Right lung (tissue), 2 donors: ENCODE measurements at regions not wholly inside any gene's neighbourhood (a gene's known extent, or its start where the extent isn't known, plus 50 kb on each side); places are given as distances from the start of the nearest gene placed in this dataset.
"Not testable (repeated sequence)": the region's sequence is repeated elsewhere in the genome, so short reads cannot be mapped to it uniquely, and the experiment has no call there.

ENCODE experiments used
- DNase-seq, 2 donors: peaks; one replicate each; pipeline ENCODE4 v3.0.0-alpha.2; 2013

DNA sequence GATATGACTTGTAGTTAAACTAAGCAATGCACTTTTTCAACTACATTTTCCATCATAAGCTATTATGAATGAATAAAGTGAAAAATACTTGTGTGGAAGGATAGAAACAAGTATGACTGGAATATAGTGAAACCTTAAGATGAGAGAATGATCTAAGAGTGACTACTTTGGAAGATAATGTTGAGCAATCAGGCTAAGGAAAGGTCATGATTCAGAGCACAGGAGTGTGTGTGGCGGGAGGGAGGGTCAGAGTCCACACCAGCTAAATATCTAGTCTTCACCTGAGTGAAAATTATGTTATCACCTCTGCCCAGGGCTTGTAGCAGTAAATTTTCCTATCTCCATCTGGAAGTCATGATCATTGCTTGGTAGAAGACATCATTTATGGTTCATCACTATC lies 833.4 kb upstream of the ATXN8OS start:
- no peak for DNase-seq

DNA sequence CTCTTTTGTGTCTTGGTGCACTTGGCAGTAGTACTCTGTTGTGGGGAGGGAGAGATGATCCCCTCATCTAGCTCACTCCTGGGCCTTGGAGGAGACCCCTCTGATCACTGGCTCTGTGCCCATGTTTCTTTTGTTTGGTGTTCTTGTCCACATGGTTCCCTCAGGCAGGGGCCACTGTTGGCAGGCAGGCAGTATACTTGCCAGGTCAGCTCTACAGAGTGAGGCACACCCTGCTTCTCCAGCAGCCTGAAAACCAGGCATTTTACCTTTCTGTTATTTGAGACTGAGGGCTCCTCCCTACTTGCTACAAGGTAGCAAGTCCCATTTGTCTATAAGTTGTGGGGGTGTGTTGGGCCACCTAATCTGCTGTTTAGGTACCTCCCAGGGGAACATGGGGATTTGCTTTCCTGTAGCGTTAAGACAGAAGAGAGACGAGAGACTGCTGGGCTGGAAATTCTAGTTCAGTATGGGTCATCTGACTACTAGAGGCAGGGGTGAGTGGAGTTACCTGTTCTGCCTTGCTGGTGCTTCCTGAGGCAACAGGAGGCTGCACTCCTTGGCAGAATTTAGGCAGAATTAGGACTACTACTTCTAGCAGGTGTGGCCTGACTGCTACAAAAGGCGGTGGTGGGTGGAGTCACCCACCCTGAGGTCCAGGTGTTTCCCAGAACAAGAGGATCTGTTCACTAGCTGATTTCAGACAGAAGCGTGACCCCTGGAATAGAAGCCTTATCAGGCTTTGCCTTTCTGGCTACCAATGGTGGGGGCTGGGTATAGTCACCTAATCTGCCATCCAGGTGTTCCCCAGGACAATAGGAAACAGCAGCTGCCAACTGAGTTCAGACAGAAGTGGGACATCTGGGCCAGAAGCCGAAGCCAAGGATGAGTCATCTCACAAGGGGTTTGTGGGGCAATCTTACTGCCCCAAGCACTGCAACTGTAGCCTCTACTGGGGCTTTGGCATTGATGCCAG lies 843.0 kb upstream of the ATXN8OS start:
- no peak for DNase-seq

DNA sequence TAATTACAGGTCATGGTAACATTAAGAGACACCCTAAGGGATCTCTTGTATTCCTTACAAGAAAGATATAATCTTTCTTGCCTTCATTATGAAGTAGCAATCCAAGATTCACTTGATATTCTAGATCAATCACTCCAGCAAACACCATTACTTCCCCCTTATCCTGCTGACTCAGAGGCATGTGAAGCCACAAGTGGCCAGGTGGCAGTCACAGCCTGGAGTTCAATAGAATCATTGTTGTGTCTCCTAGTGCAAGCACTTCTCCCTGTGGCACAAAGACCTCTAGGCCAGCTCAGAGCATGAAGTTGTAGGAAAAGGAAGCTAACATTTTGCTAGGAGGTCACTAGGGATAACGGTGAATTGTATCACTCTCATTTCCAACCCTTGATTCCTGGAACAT lies 864.3 kb upstream of the ATXN8OS start:
- no peak for DNase-seq

DNA sequence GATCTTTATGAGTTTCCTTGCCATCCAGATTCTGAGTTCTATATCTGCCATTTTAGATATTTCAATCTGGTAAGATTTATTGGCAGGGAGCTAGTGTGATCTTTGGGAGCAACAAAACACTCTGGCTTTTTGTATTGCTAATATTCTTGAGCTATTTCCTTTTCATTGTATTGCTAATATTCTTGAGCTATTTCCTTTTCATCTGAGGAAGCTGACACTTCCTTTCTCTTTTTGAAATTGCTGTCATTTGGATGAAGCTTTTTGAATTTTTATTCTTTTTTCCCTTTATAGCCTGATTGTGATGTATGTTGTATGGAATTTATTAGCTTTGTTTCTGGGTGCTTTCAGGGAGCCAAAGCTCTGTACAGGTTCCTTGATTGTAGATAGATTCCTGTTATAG lies 873.5 kb upstream of the ATXN8OS start:
- DNase-seq: no peak

DNA sequence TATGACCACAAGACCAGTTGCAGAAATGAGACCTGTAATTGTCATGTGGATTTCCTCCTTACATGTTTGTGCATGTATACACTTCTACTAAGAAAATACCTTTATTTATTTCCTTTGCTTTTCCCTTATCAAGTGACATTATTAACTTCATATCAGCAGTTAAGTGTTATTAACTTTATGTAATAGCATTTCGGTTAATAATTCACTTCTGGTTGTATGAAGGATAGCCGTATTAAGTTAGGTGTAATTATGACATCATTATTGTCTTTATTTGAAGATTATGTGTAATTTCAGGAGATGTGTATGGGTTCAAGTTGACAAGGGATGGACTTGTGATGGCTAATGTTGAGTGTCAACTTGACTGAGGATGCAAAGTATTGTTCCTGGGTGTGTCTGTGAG lies 881.2 kb upstream of the ATXN8OS start:
- DNase-seq: no peak

DNA sequence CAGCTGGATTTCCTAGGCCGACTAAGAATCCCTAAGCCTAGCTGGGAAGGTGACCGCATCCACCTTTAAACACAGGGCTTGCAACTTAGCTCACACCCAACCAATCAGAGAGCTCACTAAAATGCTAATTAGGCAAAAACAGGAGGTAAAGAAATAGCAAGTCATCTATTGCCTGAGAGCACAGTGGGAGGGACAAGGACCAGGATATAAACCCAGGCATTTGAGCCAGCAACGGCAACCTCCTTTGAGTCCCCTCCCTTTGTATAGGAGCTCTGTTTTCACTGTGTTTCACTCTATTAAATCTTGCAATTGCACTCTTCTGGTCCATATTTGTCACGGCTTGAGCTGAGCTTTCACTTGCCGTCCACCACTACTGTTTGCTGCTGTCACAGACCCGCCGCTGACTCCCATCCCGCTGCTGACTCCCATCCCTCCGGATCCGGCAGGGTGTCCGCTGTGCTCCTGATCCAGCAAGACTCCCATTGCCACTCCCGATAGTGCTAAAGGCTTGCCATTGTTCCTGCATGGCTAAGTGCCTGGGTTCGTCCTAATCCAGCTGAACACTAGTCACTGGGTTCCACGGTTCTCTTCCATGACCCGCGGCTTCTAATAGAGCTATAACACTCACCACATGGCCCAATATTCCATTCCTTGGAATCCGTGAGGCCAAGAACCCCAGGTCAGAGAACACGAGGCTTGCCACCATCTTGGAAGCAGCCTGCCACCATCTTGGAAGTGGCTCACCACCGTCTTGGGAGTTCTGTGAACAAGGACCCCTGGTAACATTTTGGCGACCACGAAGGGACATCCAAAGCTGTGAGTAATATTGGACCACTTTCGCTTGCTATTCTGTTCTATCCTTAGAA lies 885.8 kb upstream of the ATXN8OS start:
- DNase-seq: not testable (repeated sequence)

DNA sequence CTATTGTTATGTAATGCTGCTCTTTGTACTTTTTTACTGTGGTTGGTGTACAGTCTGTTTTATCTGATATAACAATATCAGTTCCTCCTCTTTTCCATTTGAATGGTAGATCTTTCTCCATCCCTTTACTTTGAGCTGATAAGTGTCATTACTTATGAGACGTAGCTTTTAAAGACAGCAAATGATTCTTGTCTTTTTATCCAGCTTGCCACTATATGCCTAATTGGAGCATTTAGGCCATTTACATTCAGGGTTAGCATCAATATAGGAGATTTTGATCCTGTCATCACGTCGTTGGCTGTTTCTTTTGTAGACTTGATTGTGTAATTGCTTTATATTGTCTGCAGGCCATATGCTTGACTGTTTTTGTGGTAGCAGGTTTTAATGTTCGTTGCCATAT lies 894.2 kb upstream of the ATXN8OS start:
- DNase-seq: no peak

DNA sequence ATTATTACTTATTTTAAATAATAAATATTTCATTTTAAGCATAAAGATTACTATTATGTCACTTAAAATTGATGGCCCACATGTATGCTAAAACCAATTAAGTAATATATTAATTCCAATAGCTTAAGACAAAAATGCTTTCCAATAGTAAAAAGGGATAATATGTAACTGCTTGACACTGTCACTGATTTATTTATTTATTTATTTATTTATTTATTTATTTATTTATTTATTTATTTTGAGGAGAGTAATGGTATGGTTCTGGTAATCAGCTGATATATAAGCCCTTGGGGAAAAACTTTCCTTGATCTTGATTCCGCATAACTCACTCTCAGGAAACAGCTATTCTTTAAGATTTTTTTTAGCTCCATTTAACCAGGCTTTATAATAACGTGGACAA lies 903.0 kb upstream of the ATXN8OS start:
- no peak for DNase-seq

DNA sequence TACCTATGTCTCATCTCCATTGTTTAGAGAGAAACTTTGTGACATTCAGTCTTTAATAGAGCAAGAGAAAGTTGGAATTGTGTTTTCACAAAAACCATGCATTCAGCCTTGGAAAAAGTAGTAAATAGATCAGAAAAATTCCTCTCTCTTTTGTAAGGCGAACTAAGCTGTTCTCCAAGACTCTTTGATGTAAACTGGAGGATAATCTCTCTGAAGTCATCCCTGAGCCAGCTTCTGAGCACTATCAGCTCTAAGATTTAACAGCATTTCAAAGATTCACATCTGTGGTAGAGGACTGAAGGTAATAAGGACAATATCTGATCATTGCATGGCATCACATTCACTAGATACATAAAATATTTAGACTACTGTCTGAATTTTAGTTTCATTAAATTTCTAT lies 904.6 kb upstream of the ATXN8OS start:
- no peak for DNase-seq

DNA sequence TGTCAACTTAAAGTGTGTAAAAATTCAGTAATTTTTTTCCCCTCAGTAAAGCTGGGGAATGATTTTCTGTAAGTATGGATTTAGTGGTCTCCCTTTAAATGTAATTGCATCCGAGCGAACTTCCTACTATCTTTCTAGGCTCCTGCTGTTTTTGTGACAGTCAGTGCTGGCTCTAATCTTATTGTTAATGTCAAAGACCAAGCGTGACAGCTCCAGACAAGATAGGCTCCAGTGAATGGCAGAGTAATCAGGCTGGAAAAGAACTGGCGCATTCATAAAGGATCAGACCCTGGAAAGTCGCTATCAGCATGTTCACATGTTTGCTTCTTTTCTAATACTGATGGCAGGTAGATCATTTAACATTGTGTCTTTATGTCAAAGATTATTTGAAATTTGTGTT lies 908.0 kb upstream of the ATXN8OS start:
- no peak for DNase-seq

DNA sequence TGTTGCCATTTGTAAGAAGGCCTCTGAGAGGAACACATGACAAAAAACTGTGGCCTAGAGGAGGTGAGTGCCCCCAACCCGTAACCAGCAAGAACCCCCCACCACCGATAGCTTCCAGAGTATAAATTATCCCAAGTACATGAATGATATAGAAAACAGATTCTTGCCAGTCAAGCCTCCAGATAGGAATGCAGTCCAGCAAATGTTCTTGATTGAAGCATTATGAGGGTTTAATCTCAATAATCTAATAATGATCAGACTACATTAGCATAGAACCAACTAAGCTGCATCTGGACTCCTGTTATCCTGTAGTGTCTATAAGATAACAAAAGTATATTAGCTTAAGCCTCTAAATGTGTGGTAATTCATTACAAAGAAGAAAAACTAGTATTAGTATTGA lies 908.9 kb upstream of the ATXN8OS start:
- DNase-seq: no peak

DNA sequence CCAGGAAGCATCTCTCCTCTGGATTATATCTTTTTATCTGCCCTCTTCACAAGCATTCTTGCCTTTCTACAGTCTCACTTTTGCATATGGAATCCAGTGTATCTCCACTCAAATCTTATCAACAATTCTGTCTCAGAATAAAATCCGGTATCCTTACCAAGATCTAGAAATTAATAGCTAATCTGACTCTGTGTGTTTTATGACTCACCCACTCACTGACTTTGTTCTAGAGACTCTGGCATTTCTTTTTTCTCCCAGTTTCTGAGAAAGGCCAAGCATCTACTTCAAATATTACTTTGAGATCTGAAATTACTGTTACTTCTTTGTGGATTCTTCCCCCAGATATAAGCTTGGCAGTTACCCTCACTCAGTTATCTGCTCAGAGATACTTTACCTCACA lies 913.5 kb upstream of the ATXN8OS start:
- no peak for DNase-seq

DNA sequence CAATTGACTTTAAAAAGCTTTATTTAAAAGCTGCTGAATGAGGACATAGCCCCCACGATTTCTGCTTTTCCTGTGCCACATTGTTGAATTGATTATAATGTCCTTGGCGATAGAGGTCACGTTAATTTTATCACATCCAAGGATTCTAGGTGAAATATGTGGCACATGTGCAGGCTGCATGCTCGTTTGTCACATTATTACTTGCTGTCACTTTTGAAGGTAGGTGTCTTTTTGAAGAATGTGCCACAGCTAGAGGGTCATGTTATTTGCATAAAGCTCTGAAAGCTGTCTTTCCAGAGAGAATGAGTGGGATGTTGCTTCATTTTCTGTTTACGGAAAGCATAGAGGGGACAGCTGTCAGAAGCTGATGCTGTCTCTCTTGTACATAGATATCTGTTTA lies 927.6 kb upstream of the ATXN8OS start:
- no peak for DNase-seq

DNA sequence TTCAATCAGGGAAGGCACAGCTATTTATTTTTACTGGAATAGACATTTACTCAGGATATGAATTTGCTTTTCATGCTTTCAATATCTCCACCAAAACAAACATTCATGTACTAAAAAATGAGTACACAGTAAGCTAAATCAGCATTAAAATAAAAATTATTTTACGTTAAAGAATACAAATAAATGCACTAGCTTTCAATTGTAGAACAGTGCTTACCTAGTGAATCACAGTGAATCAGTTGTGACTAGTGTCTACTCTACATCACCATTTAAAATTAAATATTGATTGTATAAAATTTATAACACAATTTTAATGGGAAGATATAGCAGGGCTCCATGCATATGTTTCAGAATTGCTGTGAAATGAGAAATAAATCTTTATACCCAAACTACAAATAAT lies 929.6 kb upstream of the ATXN8OS start:
- no peak for DNase-seq

DNA sequence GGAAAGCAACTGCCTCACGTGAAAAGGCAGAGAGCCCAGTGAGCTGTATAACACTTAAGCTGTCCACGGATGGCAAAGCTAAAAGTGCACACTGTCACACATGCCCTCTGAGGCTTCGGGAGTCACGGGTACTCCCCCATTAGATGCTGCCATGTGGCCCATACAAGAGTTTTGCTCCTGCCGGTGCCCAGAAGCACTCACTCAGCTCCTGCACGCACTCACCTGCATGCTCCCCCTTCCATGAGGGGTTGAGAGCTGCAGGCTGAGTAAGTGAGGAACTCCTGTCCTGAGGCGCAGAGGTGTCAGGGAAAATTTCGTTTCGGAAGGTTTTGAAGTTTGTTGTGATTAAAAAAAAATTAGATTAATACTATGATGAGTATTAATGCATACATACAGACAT lies 939.2 kb upstream of the ATXN8OS start:
- DNase-seq: no peak

DNA sequence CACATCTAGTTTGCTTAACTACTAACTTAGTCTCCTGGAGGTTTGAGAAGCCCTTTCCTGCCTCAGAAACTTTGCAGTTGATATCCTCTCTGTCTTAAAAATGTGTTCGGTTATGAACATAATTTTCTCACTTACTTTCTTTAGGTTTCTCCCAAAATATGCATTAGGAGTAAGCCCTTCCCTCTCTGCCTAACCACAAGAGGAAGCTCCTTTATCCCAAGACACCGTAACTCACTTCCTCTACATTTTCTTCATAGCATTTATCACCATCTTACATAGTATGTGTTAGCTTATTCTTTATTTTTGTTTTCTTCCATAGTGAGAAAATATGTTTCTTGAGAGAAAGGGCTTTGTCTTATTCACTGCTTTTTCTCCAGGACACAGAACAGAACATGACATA lies 952.5 kb upstream of the ATXN8OS start:
- no peak for DNase-seq

DNA sequence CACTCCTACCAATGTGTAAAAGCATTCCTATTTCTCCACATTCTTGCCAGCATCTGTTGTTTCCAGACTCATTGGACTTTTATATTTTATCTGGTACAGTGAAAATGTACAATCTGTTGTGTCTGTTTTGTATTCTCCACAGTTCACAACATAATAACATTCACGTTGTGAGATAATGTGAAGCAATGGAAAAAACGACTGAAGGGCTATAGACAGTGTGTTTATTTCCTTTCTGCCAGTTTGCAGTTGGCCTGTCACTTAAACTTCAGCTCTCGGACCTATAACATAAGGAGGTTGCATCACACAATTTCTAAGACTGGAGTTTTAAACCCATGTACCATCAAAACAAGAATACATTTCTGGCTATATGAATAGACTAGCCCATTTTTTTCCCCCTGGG lies 965.5 kb upstream of the ATXN8OS start:
- DNase-seq: no peak

DNA sequence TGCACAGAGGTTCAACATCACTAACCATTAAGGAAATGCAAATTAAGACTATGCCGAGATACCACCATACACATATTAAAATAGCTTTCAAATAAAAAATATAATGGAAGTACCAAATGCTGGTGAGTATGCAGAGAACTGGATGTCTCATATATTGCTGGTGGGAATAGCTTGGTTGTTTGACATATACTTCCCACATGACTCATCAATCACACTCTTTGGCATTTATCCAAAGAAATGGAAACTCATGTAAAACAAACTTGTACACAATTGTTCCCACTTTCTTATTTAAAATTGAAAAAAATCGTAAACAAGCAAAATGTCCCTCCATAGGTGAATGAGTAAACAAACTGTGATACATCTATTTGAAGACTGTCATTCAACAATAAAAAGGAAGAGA lies 982.6 kb upstream of the ATXN8OS start:
- no peak for DNase-seq

DNA sequence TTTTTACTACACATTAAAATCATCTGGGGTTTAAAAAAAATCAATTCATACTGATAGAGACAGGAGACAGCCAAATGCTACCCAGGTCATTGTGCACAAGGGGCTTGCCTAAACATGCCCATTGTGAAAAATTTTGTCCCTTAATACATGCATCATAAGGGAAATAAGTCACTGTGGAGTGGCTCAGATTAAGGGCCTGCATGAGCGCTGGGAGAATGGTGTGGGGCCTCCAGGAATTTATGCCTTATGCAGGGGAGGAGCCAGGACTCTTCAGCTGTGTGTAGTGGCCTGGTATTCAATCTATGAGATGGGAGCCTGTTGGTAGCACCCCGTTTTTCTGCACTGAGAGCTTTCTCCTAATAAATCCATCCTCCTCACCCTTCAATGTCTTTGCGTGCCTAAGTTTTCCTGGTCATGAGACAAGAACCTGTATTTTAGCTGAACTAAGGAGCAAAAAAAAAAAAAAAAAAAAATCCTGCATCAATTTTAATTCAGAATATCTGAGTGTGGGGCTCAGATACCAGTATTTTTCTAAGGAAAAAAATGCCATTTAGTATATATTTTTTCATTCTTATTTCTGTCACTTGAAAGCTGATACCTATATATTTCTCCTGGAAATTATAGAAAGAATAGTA lies 997.6 kb upstream of the ATXN8OS start:
- no peak for DNase-seq

DNA sequence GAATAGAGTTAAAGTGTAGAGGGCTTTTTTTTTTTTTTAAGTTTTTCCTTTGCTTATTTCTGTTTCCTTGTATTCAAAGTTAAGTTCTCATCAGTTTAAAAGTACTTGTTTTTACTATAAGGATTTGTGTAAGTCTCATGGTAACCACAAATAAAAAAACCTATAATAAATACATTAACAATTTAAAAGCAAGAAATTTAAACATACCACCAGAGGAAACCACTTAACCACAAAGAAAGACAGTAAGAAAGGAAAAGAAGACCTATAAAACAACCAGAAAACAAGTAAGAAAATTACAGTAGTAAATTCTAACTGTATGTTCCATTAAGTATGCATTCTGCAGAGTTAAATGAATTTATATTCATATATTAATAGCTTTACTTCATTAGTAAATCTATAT lies 999.1 kb upstream of the ATXN8OS start:
- DNase-seq: no peak

DNA sequence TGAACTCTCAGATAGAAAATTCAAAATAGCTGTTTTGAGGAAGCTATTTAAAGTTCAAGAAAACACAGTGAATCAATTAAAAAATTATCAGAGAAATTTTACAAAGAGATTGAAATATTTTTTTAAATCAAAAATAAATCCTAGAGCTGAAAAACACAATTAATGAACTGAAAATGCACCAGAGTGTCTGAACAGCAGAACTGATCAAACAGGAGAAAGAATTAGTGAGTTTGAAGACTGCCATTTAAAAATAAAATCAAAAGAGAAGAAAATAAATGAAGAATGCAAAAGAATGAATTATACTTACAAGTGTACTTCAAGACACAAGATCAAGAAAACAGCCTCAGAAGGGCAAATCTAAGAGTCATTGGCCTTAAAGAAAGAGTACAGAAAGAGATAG lies 1000.2 kb upstream of the ATXN8OS start:
- DNase-seq: no peak

DNA sequence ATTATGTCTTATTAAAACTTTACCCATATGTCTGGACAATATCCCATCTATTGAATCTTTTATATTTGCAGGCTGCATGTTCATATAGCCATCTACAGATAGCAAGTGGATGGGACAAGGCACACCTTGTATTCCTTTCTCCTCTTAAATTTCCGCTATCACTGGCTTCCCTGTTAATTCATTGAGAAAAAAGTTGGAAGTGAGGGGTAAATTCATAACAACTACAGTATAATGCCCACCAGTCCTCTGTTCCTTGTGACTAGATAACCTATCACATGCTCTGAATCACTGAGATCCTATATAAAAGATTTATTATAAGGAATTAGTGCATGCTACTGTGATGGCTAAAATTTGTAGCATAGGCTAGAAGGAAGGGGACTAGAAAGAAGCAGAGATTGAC lies 1005.8 kb upstream of the ATXN8OS start:
- no peak for DNase-seq

DNA sequence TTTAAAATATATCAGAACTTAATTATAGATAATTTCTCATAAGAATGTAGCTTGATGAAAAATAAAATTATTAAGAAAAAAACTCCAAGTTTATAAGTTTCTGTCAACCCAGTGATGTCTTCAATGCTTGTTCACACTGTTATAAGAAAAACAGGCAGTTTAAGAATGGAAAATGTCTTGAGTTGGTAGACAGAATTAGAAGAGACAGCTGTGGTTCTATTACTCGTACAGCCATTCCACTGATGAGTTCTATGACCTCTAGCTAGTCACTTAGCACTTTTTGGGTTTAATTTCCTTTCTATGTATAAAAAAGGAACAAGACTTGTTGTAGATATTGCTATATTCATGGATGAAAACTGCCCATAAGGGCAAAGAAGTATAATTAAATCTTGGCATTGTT lies 1013.1 kb upstream of the ATXN8OS start:
- DNase-seq: peak in 1 of 2 donors; percentile 13
